Adrenal gland (tissue), 9 donors: ENCODE measurements at regions not wholly inside any gene's neighbourhood (a gene's known extent, or its start where the extent isn't known, plus 50 kb on each side); places are given as distances from the start of the nearest gene placed in this dataset.

Experiments
- DNase-seq, 7 donors: peaks; one replicate each; pipeline ENCODE4 v3.0.0-alpha.2; 2019 to 2020
- H3K27ac ChIP-seq, 5 donors: fragments of 200-600 bp; sonication (generic) in 4 of 5; 1 replicate in 3 of 5; 2 replicates in 2 of 5; pipeline versions ENCODE4 v1.5.1 to v1.8.0; 2016 to 2020; ENCODE audit warnings: mild to moderate bottlenecking in 1 of 5
- H3K27me3 ChIP-seq: fragments of 200-600 bp; 2 replicates; pipeline ENCODE4 v1.8.0; 2021
- H3K36me3 ChIP-seq, 2 donors: fragments of 200-600 bp; replicated peaks in 1 of 2; 1 replicate in 1 of 2; 2 replicates in 1 of 2; pipeline versions ENCODE4 v1.5.1 to v1.8.0; 2018 to 2022
- H3K4me1 ChIP-seq, 2 donors: fragments of 200-600 bp; replicated peaks in 1 of 2; 1 replicate in 1 of 2; 2 replicates in 1 of 2; pipeline versions ENCODE4 v1.5.1 to v1.8.0; 2018 to 2021
- H3K4me3 ChIP-seq, 4 donors: fragments of 200-600 bp; sonication (generic) in 3 of 4; one replicate each; pipeline ENCODE4 v1.5.1; 2016 to 2018
- H3K9me3 ChIP-seq, 3 donors: fragments of 200-600 bp; sonication (generic) in 1 of 3; replicated peaks in 1 of 3; 1 replicate in 2 of 3; 2 replicates in 1 of 3; pipeline versions ENCODE4 v1.5.1 to v1.8.0; 2016 to 2021
- POLR2A ChIP-seq, 2 donors: fragments of 450-650 bp; IDR thresholded peaks; one replicate each; pipeline ENCODE4 v1.6.1; 2017; ENCODE audit warnings: antibody characterized with exemption in 2 of 2, mild to moderate bottlenecking in 2 of 2, moderate library complexity in 1 of 2
- WGBS, 4 donors: extraction: QIAGEN DNeasy Blood & Tissue Kit in 2 of 4; methylation state at CpG; one replicate each; pipeline versions ENCODE4 v1.1.5 to v1.1.7; 2013 to 2017; 5-methylcytosine and 5-hydroxymethylcytosine counted together
- intact Hi-C, 2 donors: fragments of 100-400 bp; cut with DNase I; formaldehyde crosslinking; loops; one replicate each; pipeline versions ENCODE4 v1.14.1 to v1.15.0; 2022 to 2023
- TF ChIP-seq, protein P1 (sequence below), 6 experiments: fragments of 450-650 bp in 4 of 6; fragments of 200-600 bp in 2 of 6; sonication (generic) in 1 of 6; IDR thresholded peaks; 1 replicate in 5 of 6; 2 replicates in 1 of 6; pipeline versions ENCODE4 v1.5.1 to v1.8.0; 2016 to 2021; ENCODE audit warnings: antibody characterized with exemption in 6 of 6, mild to moderate bottlenecking in 2 of 6, moderate library complexity in 1 of 6
- donor health status: healthy with polysubstance abuse.
- donor health status: Bipolar disorder and iron deficiency.
- donor health status: DM: yes; HTN: yes; CAD: no.
- donor health status: DM: no; HTN: no; CAD: no.
- donor health status: DM: no; HTN: no; CAD: no.

DNA sequence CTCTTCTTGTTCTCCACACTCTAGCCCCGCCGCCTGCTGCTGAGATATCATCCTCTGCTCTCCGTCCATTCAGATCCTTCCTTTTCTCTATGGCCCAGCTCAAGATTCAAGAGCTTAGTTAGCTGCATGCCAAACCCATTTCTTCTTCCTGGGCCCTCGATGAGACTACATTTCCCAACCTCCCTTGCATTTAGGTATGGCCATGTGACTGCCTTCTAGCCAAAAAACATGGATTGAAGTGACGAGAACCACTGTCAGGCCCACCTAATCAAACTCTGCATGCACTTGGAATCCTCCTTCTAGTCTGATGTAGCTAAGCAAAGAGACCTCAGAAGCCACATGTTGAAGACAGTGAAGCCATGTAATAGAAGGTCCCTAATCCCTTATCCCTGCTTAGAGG, 308.2 kb downstream of the VPS13C start:
- no peaks in the 10 kb centered on the region for H3K36me3 ChIP-seq
- TF ChIP-seq, protein P1, sequence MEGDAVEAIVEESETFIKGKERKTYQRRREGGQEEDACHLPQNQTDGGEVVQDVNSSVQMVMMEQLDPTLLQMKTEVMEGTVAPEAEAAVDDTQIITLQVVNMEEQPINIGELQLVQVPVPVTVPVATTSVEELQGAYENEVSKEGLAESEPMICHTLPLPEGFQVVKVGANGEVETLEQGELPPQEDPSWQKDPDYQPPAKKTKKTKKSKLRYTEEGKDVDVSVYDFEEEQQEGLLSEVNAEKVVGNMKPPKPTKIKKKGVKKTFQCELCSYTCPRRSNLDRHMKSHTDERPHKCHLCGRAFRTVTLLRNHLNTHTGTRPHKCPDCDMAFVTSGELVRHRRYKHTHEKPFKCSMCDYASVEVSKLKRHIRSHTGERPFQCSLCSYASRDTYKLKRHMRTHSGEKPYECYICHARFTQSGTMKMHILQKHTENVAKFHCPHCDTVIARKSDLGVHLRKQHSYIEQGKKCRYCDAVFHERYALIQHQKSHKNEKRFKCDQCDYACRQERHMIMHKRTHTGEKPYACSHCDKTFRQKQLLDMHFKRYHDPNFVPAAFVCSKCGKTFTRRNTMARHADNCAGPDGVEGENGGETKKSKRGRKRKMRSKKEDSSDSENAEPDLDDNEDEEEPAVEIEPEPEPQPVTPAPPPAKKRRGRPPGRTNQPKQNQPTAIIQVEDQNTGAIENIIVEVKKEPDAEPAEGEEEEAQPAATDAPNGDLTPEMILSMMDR (IDR thresholded peaks at IDR 0.05), result no peak
- TF ChIP-seq POLR2A (IDR thresholded peaks at IDR 0.05), result no peak
- H3K27me3 ChIP-seq, result no peaks in the 10 kb centered on the region
- no peak for DNase-seq
- no peak overlapping the region for H3K4me3 ChIP-seq
- 70 to 85% (median 75%) methylated on average over 5 of the region's 5 CpGs for WGBS, 4 donors
- no peaks in the 10 kb centered on the region for H3K4me1 ChIP-seq
- H3K9me3 ChIP-seq, result no peaks in the 10 kb centered on the region
- intact Hi-C loops, result no loop called here
- H3K27ac ChIP-seq, result no peak overlapping the region

DNA sequence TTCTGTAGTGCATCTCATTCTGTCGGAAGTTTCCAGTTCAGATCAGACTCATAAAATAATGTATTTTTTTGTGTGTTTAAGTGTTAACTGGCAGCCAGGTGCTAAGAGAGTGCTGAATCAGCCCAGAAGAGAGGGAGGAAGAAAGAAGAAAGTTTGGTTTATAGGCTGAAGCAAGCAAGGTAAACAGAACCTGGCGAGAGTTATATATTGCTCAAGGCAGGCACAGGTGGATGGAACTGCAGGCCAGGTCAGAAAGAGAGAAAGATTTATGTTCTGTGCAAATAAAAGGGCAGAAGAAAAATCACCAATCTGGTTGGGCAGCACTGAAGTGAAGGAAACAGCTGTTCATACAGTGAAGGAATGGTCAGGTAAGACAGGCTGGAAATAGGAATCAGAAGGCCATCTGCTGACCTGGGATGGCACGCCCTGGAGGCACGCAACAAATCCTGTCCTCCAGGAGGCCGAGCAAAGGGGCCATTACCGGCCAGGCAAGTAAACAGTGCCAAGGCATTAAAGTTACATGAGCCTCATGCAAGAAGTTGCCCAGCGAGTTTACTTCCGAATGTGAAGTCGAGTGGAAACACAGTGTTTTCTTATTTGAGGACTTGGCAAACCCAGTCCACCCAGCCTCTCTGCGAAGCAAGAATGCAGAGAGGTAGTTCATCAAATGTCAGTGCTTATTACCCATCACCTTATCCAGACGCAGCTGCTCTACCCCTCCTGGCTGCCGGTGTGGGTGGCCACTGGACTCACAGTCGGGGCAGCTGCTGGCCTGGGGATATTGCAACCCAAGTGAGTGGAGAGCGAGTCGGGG, 309.8 kb downstream of the VPS13C start:
- intact Hi-C loops, result no loop called here
- Histone ChIP-seq H3K9me3 (no peaks in the 10 kb centered on the region), H3K27me3 (no peaks in the 10 kb centered on the region), H3K27ac (no peak overlapping the region), H3K4me1 (no peaks in the 10 kb centered on the region), H3K4me3 (no peak overlapping the region), H3K36me3 (no peaks in the 10 kb centered on the region)
- DNase-seq, result no peak
- TF ChIP-seq, protein P1 (IDR thresholded peaks at IDR 0.05), result no peak
- no peak for TF ChIP-seq POLR2A (IDR thresholded peaks at IDR 0.05)
- WGBS, 4 donors, result 82 to 88% (median 84%) methylated on average over 15 of the region's 15 CpGs

DNA sequence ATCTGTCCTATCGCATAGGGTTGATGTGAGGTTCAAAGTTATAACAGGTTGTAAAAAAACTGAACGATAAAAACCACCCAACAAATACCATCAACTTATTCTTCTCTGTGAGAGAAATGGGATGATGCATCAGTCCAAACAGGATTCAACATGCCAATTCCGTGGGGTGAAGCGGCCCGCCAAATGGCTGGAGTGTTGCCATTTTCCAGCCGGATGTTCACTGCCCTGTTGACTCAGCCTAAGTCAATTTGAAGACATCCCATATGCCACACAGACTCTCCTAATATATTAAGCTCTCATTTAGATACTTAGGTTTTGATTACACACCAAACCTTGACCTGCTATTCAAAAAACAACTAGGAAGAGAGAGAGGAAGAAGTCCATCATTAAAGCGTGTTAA, 311.1 kb downstream of the VPS13C start:
- intact Hi-C loops, result no loop called here
- H3K27ac ChIP-seq, result no peak overlapping the region
- no peaks in the 10 kb centered on the region for H3K27me3 ChIP-seq

DNA sequence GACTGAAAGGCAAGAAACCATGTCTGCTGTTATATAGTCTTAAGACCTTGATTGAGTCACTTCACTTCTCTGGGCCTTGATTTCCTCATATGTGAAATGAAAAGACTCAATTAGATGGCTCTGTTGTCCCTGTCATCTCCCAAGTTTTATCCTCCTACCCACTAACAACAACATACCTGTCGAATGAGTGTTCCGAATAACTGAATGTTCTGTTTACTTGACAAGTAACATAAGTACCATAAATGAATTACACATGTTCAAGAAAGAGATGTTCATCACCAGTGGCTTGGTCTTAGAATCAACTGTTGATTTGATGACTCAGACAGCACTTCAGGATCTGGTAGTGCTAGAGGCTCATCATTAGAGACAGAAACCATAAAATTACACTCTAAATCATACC, 311.7 kb downstream of the VPS13C start:
- H3K4me3 ChIP-seq, result no peak overlapping the region
- 89 to 97% (median 91%) methylated on average over 2 of the region's 2 CpGs for WGBS, 4 donors
- intact Hi-C loops, result no loop called here
- no peak for DNase-seq
- no peaks in the 10 kb centered on the region for H3K36me3 ChIP-seq
- H3K4me1 ChIP-seq, result no peaks in the 10 kb centered on the region
- no peak for TF ChIP-seq POLR2A (IDR thresholded peaks at IDR 0.05)
- TF ChIP-seq, protein P1 (IDR thresholded peaks at IDR 0.05), result no peak
- H3K27me3 ChIP-seq, result no peaks in the 10 kb centered on the region
- no peaks in the 10 kb centered on the region for H3K9me3 ChIP-seq
- no peak overlapping the region for H3K27ac ChIP-seq

More for the DNA sequence above, 311.1 kb downstream of the VPS13C start:
- H3K4me3 ChIP-seq, result no peak overlapping the region
- no peaks in the 10 kb centered on the region for H3K4me1 ChIP-seq
- TF ChIP-seq POLR2A (IDR thresholded peaks at IDR 0.05), result no peak
- TF ChIP-seq, protein P1 (IDR thresholded peaks at IDR 0.05), result no peak
- DNase-seq, result no peak
- no peaks in the 10 kb centered on the region for H3K9me3 ChIP-seq
- H3K36me3 ChIP-seq, result no peaks in the 10 kb centered on the region
- 82 to 94% (median 89%) methylated on average over 7 of the region's 7 CpGs for WGBS, 4 donors
